Lung (tissue), 11 donors: ENCODE measurements at regions not wholly inside any gene's neighbourhood (a gene's known extent, or its start where the extent isn't known, plus 50 kb on each side); places are given as distances from the start of the nearest gene placed in this dataset.

Source experiments
- ATAC-seq: fragments of 200-7000 bp; cut with Tn5 transposase; one replicate; pipeline ENCODE4 v1.9.1; 2020; ENCODE audit warnings: moderate number of reproducible peaks; ENCODE audit not compliant: insufficient read depth, low FRiP score
- DNase-seq, 3 donors: peaks; one replicate each; pipeline ENCODE4 v3.0.0-alpha.2; 2013 to 2017
- H3K27ac ChIP-seq, 2 donors: one replicate each; pipeline ENCODE4 v1.5.1; 2013; ENCODE audit warnings: mild to moderate bottlenecking in 2 of 2, moderate library complexity in 2 of 2, control low read depth in 1 of 2, inconsistent platforms in 1 of 2, low read depth in 1 of 2, low read length in 1 of 2
- H3K27me3 ChIP-seq, 3 donors: one replicate each; pipeline ENCODE4 v1.5.1; 2013; ENCODE audit warnings: low read length in 2 of 3; ENCODE audit not compliant: control insufficient read depth in 3 of 3, insufficient read depth in 3 of 3
- H3K36me3 ChIP-seq, 4 donors: one replicate each; pipeline ENCODE4 v1.5.1; 2013; ENCODE audit warnings: low read length in 4 of 4, mild to moderate bottlenecking in 1 of 4, moderate library complexity in 1 of 4; ENCODE audit not compliant: control insufficient read depth in 4 of 4, insufficient read depth in 4 of 4
- H3K4me1 ChIP-seq, 5 donors: one replicate each; pipeline ENCODE4 v1.5.1; 2013; ENCODE audit warnings: low read length in 5 of 5, mild to moderate bottlenecking in 2 of 5, moderate library complexity in 1 of 5; ENCODE audit not compliant: control insufficient read depth in 5 of 5, insufficient read depth in 5 of 5
- H3K4me3 ChIP-seq: one replicate; pipeline ENCODE4 v1.5.1; 2013; ENCODE audit warnings: mild to moderate bottlenecking, control low read depth, moderate library complexity
- H3K9ac ChIP-seq, 2 donors: one replicate each; pipeline ENCODE4 v1.5.1; 2013; ENCODE audit warnings: low read length in 2 of 2, control low read depth in 1 of 2; ENCODE audit not compliant: insufficient read depth in 1 of 2
- H3K9me3 ChIP-seq, 4 donors: one replicate each; pipeline ENCODE4 v1.5.1; 2013; ENCODE audit warnings: low read length in 3 of 4, mild to moderate bottlenecking in 1 of 4, moderate library complexity in 1 of 4; ENCODE audit not compliant: control insufficient read depth in 4 of 4, insufficient read depth in 3 of 4
- CTCF ChIP-seq: IDR thresholded peaks from 2 replicates; pipeline ENCODE4 v1.5.1; 2012; ENCODE audit warnings: mild to moderate bottlenecking; ENCODE audit errors: control extremely low read depth, extremely low read depth
- WGBS, 2 donors: extraction: QIAGEN DNeasy Blood & Tissue Kit; methylation state at CpG; one replicate each; pipeline ENCODE4 v1.1.7; 2013; 5-methylcytosine and 5-hydroxymethylcytosine counted together
- donor health status: control.
- donor health status: control.
- donor health status: Bipolar disorder and iron deficiency.
- donor health status: healthy.
- donor health status: DM: yes; HTN: yes; CAD: no.

- H3K27ac ChIP-seq: no peak overlapping the region
- no peak for TF ChIP-seq CTCF
- H3K36me3 ChIP-seq: no peaks in the 10 kb centered on the region
- H3K27me3 ChIP-seq: no peaks in the 10 kb centered on the region
- no peak for ATAC-seq
- 61 to 67% methylated on average over 3 of the region's 3 CpGs for WGBS, 2 donors
- DNase-seq: no peak
- H3K4me1 ChIP-seq: peaks cover 0 to 4% (median 0%) of the 10 kb centered on the region in 5 donors
- H3K9me3 ChIP-seq: peaks cover 0 to 10% (median 3%) of the 10 kb centered on the region in 4 donors
- no peak overlapping the region for H3K4me3 ChIP-seq
- no peak overlapping the region for H3K9ac ChIP-seq
Observed at GRCh38 chr7:156139633-156140032, 327.4 kb upstream of the SHH start.

GRCh38 chr7:156139112-156139511 is 326.8 kb upstream of the SHH start:
- H3K36me3 ChIP-seq: no peaks in the 10 kb centered on the region
- no peak overlapping the region for H3K4me3 ChIP-seq
- H3K9ac ChIP-seq: no peak overlapping the region
- ATAC-seq: no peak
- WGBS, 2 donors: 89 to 90% methylated on average over 7 of the region's 7 CpGs
- DNase-seq: no peak
- H3K27ac ChIP-seq: no peak overlapping the region
- H3K9me3 ChIP-seq: peaks cover 0 to 10% (median 3%) of the 10 kb centered on the region in 4 donors
- TF ChIP-seq CTCF: no peak
- H3K27me3 ChIP-seq: no peaks in the 10 kb centered on the region
- H3K4me1 ChIP-seq: peaks cover 0 to 4% (median 0%) of the 10 kb centered on the region in 5 donors

- ATAC-seq (no peak), DNase-seq (no peak)
- H3K9ac ChIP-seq: no peak overlapping the region
- no peaks in the 10 kb centered on the region for H3K4me1 ChIP-seq
- H3K9me3 ChIP-seq: peaks cover 0 to 3% (median 0%) of the 10 kb centered on the region in 4 donors
- no peak overlapping the region for H3K27ac ChIP-seq
- H3K36me3 ChIP-seq: no peaks in the 10 kb centered on the region
- WGBS, 2 donors: 83 to 85% methylated on average over 2 of the region's 2 CpGs
- no peak overlapping the region for H3K4me3 ChIP-seq
- TF ChIP-seq CTCF: no peak
- no peaks in the 10 kb centered on the region for H3K27me3 ChIP-seq
Observed at GRCh38 chr7:156131881-156132280, 319.6 kb upstream of the SHH start.

- no peaks in the 10 kb centered on the region for H3K36me3 ChIP-seq
- no peak overlapping the region for H3K27ac ChIP-seq
- H3K9ac ChIP-seq: no peak overlapping the region
- H3K27me3 ChIP-seq: no peaks in the 10 kb centered on the region
- no peaks in the 10 kb centered on the region for H3K4me1 ChIP-seq
- no peaks in the 10 kb centered on the region for H3K9me3 ChIP-seq
- WGBS, 2 donors: 85 to 86% methylated on average over 12 of the region's 12 CpGs
- H3K4me3 ChIP-seq: no peak overlapping the region
- DNase-seq: no peak
- no peak for ATAC-seq
- TF ChIP-seq CTCF: no peak
Observed at GRCh38 chr7:156129522-156129921, 317.3 kb upstream of the SHH start.
